ENCODE measurements at regions not wholly inside any gene's neighbourhood (a gene's known extent, or its start where the extent isn't known, plus 50 kb on each side); places are given as distances from the start of the nearest gene placed in this dataset.

DNA sequence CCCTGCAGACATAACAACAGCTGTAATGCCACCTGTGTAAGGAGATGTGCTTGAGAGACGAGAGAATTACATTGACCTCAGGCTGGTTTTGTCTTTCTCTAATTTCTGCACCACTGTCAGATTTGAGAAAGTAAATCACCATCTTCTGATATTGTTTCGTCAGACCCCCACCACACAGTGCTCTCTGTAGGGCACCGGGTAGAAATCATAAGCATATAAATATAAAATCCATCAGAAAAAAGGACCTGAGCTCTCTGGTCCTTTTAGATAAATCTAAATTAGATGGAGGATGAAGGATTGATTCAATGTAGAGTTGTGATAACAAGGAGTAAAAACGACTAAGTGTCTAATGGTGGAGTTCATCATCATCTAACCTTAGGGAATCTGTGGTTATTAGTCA, 1981.0 kb upstream of the PRR20A start:
- TF ChIP-seq, protein P1, sequence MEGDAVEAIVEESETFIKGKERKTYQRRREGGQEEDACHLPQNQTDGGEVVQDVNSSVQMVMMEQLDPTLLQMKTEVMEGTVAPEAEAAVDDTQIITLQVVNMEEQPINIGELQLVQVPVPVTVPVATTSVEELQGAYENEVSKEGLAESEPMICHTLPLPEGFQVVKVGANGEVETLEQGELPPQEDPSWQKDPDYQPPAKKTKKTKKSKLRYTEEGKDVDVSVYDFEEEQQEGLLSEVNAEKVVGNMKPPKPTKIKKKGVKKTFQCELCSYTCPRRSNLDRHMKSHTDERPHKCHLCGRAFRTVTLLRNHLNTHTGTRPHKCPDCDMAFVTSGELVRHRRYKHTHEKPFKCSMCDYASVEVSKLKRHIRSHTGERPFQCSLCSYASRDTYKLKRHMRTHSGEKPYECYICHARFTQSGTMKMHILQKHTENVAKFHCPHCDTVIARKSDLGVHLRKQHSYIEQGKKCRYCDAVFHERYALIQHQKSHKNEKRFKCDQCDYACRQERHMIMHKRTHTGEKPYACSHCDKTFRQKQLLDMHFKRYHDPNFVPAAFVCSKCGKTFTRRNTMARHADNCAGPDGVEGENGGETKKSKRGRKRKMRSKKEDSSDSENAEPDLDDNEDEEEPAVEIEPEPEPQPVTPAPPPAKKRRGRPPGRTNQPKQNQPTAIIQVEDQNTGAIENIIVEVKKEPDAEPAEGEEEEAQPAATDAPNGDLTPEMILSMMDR (IDR thresholded peaks at IDR 0.05): no peak
- TF ChIP-seq POLR2A (IDR thresholded peaks at IDR 0.05): no peak
